Transverse colon (tissue), 3 donors: ENCODE measurements at regions not wholly inside any gene's neighbourhood (a gene's known extent, or its start where the extent isn't known, plus 50 kb on each side); places are given as distances from the start of the nearest gene placed in this dataset.

ENCODE experiments used
- EP300 ChIP-seq: sonication (generic); formaldehyde crosslinking; IDR thresholded peaks from one replicate; pipeline ENCODE4 v1.6.1; 2017; ENCODE audit warnings: antibody characterized with exemption, low read depth
- POLR2A ChIP-seq: fragments of 450-650 bp; IDR thresholded peaks from one replicate; pipeline ENCODE4 v1.6.1; 2016; ENCODE audit warnings: antibody characterized with exemption, mild to moderate bottlenecking, moderate library complexity
- TF ChIP-seq, protein P1 (sequence below), 5 experiments: fragments of 200-600 bp in 3 of 5; fragments of 450-650 bp in 2 of 5; sonication (generic) in 3 of 5; IDR thresholded peaks; 1 replicate in 2 of 5; 2 replicates in 3 of 5; pipeline ENCODE4 v1.5.1; 2016 to 2017; ENCODE audit warnings: antibody characterized with exemption in 5 of 5, inconsistent platforms in 3 of 5, mild to moderate bottlenecking in 2 of 5, moderate library complexity in 1 of 5

DNA sequence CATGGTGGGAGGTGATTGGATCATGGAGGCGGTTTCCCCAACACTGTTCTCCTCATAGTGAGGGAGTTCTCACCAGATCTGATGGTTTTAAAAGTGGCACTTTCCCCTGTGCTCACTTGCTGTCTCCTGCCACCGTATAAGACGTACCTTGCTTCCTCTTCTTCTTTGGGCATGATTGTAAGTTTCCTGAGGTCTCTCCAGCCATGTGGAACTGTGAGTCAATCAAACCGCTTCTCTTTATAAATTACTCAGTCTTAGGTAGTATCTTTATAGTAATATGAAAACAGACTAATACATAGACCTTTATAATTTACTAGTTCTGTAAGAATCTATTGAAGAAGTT, 82.5 kb upstream of the PITX2 start:
- TF ChIP-seq, protein P1, sequence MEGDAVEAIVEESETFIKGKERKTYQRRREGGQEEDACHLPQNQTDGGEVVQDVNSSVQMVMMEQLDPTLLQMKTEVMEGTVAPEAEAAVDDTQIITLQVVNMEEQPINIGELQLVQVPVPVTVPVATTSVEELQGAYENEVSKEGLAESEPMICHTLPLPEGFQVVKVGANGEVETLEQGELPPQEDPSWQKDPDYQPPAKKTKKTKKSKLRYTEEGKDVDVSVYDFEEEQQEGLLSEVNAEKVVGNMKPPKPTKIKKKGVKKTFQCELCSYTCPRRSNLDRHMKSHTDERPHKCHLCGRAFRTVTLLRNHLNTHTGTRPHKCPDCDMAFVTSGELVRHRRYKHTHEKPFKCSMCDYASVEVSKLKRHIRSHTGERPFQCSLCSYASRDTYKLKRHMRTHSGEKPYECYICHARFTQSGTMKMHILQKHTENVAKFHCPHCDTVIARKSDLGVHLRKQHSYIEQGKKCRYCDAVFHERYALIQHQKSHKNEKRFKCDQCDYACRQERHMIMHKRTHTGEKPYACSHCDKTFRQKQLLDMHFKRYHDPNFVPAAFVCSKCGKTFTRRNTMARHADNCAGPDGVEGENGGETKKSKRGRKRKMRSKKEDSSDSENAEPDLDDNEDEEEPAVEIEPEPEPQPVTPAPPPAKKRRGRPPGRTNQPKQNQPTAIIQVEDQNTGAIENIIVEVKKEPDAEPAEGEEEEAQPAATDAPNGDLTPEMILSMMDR (IDR thresholded peaks at IDR 0.05), result no peak
- TF ChIP-seq EP300 (no peak), POLR2A (no peak)
